RKO (cell line): ENCODE measurements at regions not wholly inside any gene's neighbourhood (a gene's known extent, or its start where the extent isn't known, plus 50 kb on each side); places are given as distances from the start of the nearest gene placed in this dataset.

Experiments used
- DNase-seq: peaks from one replicate; pipeline ENCODE4 v3.0.0-alpha.2; 2016; ENCODE audit warnings: low spot score

DNA sequence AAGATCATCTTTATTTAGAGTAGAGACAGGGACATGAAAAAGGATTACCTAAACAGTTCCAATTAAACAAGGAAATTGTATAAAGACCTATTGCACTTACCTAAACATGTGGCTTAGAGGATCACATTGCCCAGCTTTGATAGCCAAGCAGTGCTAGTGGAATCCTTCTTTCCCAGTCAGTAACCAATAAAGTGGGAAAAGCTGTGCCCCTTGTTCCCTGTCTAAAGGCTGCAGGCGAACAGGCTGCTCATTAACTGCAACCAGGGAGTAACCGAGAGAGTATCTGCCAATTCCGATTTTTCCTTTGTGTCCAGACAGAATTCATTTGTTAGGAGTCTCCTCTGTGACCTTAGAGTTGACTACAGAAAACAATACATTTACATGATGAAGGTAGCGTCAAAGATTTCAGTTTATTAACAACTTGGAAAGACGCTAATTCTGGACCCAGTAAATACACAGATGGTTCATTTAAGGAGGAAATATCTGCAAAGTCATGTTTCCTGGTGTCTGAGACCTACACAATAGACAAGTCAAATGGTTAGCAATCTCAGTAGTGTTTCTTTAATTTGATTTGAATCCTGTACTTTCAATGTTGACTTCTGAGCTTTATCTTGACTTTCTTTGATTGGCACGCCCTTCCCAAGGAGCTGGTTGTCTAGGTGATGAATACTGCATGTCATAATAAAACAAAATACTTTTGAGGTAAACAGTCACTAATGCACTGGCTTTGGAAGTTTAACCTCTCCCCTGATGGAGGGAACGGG, 57.3 kb upstream of the MET start:
- no peak for DNase-seq

DNA sequence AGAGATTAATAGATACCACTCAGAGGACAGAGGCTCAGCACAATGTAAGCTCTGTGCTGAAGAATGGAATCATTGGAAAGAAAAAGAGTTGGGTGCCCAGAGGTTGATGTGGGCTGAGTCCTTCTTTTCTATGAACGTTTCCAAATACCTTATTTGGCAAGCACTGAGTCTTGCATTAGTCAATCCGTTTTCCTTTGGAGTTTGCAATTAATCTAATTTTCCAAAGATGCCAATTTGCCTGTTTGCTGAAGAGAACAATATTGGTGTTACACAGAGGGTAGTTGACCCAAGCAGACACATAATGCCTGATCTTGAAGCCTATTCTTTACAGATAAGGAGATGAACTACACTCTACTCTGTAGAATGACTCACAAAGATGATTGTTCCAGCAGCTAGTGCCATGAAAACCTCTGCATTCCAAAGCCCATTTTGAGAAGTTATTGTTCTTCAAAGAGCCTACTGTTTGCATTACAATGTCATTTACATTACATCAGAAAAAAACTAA, 55.4 kb upstream of the MET start:
- DNase-seq = peak; percentile 31

DNA sequence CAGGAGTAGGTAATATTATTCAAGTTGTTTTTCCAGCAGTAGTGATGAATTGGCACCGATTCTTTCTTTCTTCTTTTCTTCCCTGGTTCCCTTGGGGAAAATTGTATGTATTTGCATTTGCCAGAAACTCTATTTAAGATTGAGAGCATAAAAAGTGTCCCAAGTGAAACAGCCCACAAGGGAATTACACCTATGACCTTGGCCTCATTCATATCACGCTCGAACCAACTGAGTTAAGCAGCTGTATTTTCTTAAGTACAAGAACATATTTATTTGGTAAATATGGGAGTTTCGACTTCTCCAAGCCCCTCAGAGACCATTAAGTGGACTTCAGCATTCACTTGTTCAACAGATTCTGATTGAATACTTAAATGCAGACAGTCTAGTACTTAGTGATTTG, 54.1 kb upstream of the MET start:
- no peak for DNase-seq

DNA sequence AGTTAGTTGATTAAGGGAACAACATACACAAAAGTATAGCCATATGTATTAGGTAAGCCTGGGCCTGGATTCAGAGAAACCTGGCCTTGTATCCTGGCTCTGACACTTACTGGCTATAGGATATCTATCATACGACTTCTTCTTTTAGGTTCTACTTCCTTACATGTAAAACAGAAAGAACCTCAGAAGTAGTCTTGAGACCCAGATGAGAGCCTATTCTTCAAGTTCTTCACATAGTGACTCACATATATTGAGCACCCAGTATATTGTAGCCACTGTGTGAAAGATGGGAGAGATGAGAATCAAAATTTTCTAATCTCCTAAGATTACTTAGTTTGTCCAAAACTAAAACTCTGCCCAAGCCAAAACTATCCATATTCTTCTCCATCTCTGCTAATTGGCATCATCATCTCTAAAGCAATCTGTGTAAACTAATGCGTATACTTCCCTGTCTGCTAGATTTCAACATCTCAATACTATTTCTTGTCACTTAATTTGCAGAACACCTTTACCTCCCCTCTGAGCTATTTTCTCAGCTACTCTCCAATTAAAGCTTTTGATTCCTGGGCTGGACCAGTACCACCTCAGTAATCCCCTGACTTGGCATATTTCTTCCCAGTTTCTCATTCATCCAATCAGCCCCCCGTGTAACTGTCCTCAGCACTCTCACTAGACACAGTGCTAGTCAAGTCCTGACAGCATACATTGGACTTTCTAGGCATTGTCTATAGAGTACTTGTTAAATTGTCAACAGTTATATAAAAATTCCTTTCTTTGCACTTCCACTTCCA, 53.5 kb upstream of the MET start:
- DNase-seq = no peak

DNA sequence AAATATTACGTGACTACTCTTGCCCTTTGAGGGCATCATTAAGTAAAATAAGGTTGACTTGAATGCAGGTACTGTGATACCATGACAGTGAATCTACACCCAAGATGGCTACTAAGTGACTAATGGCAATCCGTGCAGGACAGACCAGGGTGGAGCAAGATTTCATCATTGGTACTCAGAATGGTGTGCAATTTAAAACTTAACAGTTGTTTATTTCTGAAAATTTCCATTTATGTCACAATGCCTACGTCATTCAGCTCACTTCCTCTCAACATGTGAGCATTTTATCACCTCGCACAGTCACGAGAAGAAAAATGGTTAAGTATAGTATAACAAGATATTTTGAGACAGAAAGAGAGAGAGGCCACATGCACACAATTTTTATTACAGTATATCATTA, 50.3 kb upstream of the MET start:
- DNase-seq = no peak
